Activated CD4-positive, alpha-beta memory T cell treated with anti-CD3 and anti-CD28 coated beads, Interleukin-2, amount 10 ng/mL, durations not matched to agents 7 days and 5 days (primary cell): ENCODE measurements at regions not wholly inside any gene's neighbourhood (a gene's known extent, or its start where the extent isn't known, plus 50 kb on each side); places are given as distances from the start of the nearest gene placed in this dataset.

Experiments
- CTCF ChIA-PET: fragments of 350-600 bp; sonication (Branson Sonifier 250); formaldehyde crosslinking; loops from one replicate; lab custom pipeline; 2021; ENCODE audit warnings: antibody characterized with exemption, inconsistent platforms; lab: Charles Lee
- POLR2A ChIA-PET: fragments of 350-600 bp; sonication (Branson Sonifier 250); formaldehyde crosslinking; loops from one replicate; lab custom pipeline; 2021; ENCODE audit warnings: antibody characterized with exemption; lab: Charles Lee
- DNase-seq: peaks from one replicate; pipeline ENCODE4 v3.0.0-alpha.2; 2020
- H3K27ac Mint-ChIP-seq: one replicate; pipeline ENCODE4 v1.8.0; 2021; ENCODE audit warnings: mild to moderate bottlenecking, mixed read lengths
- H3K27me3 Mint-ChIP-seq: one replicate; pipeline ENCODE4 v1.8.0; 2021; ENCODE audit warnings: mixed read lengths
- H3K36me3 Mint-ChIP-seq: one replicate; pipeline ENCODE4 v1.8.0; 2021; ENCODE audit warnings: low read depth, mixed read lengths
- H3K4me1 Mint-ChIP-seq: one replicate; pipeline ENCODE4 v1.8.0; 2021; ENCODE audit warnings: mixed read lengths
- H3K4me3 Mint-ChIP-seq: one replicate; pipeline ENCODE4 v1.8.0; 2021; ENCODE audit warnings: mild to moderate bottlenecking, mixed read lengths
- H3K9me3 Mint-ChIP-seq: one replicate; pipeline ENCODE4 v1.8.0; 2021; ENCODE audit warnings: mixed read lengths

- peaks cover 5% of the 10 kb centered on the region for H3K27me3 Mint-ChIP-seq
- H3K36me3 Mint-ChIP-seq: no peaks in the 10 kb centered on the region
- H3K9me3 Mint-ChIP-seq: no peaks in the 10 kb centered on the region
- CTCF ChIA-PET: no interaction called here
- no peaks in the 10 kb centered on the region for H3K4me1 Mint-ChIP-seq
- POLR2A ChIA-PET: no interaction called here
- DNase-seq: no peak
- H3K27ac Mint-ChIP-seq: no peak overlapping the region
- no peak overlapping the region for H3K4me3 Mint-ChIP-seq
Measured at GRCh38 chr17:15012351-15012980, 252.7 kb downstream of the PMP22 start.

DNA sequence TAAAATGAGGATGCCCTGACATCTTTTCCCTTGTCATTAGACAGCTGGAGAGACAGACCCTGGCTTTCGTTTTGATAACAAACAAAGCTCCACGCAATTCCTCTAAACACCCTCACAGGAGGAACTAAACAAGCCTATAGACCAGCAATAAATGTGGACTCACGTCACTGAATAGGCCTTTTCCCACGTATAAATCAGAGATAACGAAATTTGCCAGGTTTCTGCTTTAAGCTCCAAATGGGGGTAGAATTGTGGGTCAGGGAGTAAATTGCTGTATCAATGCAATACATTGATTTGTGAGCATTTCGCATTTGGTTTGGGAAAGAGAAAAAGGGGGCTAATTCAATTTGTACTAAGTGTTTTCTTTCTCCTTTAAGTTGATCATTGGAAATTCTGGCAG is 256.0 kb downstream of the PMP22 start:
- peaks cover 5% of the 10 kb centered on the region for H3K27me3 Mint-ChIP-seq

GRCh38 chr17:15007147-15007553 is 258.0 kb downstream of the PMP22 start:
- H3K9me3 Mint-ChIP-seq: no peaks in the 10 kb centered on the region
- H3K27me3 Mint-ChIP-seq: peaks cover 5% of the 10 kb centered on the region
- H3K4me3 Mint-ChIP-seq: no peak overlapping the region
- no peaks in the 10 kb centered on the region for H3K4me1 Mint-ChIP-seq
- no peaks in the 10 kb centered on the region for H3K36me3 Mint-ChIP-seq
- ChIA-PET POLR2A (no interaction called here), CTCF (no interaction called here)
- H3K27ac Mint-ChIP-seq: no peak overlapping the region
- no peak for DNase-seq

More for the DNA sequence above, 256.0 kb downstream of the PMP22 start:
- H3K9me3 Mint-ChIP-seq: no peaks in the 10 kb centered on the region
- ChIA-PET CTCF (interaction anchor here (0.6 kb wide), 1 partner anchor 167 kb away, joined by 4 read pairs; no protein-coding TSS in a partner anchor), POLR2A (interaction anchor here (0.5 kb wide), 1 partner anchor 15 kb away, joined by 3 read pairs; no protein-coding TSS in a partner anchor)
- H3K36me3 Mint-ChIP-seq: no peaks in the 10 kb centered on the region
- no peak for DNase-seq
- no peaks in the 10 kb centered on the region for H3K4me1 Mint-ChIP-seq
- no peak overlapping the region for H3K27ac Mint-ChIP-seq
- no peak overlapping the region for H3K4me3 Mint-ChIP-seq

GRCh38 chr17:15006421-15007128 is 258.6 kb downstream of the PMP22 start:
- no peak for DNase-seq
- Mint-ChIP-seq H3K9me3 (no peaks in the 10 kb centered on the region), H3K4me3 (no peak overlapping the region), H3K27me3 (peaks cover 5% of the 10 kb centered on the region), H3K36me3 (no peaks in the 10 kb centered on the region), H3K27ac (no peak overlapping the region), H3K4me1 (no peaks in the 10 kb centered on the region)
- ChIA-PET CTCF (no interaction called here), POLR2A (no interaction called here)

GRCh38 chr17:15000661-15001060 is 264.5 kb downstream of the PMP22 start:
- Mint-ChIP-seq H3K36me3 (no peaks in the 10 kb centered on the region), H3K4me3 (no peak overlapping the region), H3K27ac (no peak overlapping the region), H3K27me3 (no peaks in the 10 kb centered on the region), H3K4me1 (peaks cover 8% of the 10 kb centered on the region), H3K9me3 (peaks cover 3% of the 10 kb centered on the region)
- no peak for DNase-seq
- ChIA-PET CTCF (no interaction called here), POLR2A (no interaction called here)

DNA sequence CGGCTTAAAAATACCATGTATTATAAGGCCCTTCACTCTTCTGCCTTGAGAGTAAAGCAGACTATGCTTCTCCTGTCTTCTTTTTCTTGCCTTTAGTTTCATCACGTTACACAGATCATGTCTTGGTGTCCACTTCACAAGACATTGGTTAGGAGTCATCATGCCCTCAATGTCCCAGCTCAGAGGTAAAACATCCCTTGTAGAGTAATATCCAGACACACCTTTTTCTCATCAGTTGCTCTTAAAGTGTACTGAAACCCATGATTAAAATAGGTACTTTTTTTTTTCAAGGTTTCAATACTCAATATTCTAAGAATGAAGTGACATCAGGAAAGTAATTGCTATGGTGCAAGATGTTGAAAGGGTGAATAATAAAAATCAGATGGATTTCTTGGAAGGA is 267.8 kb downstream of the PMP22 start:
- H3K27me3 Mint-ChIP-seq: no peaks in the 10 kb centered on the region
- no peaks in the 10 kb centered on the region for H3K36me3 Mint-ChIP-seq
- DNase-seq: no peak
- H3K4me1 Mint-ChIP-seq: peaks cover 11% of the 10 kb centered on the region
- POLR2A ChIA-PET: no interaction called here
- H3K4me3 Mint-ChIP-seq: no peak overlapping the region
- H3K9me3 Mint-ChIP-seq: peaks cover 3% of the 10 kb centered on the region
- no peak overlapping the region for H3K27ac Mint-ChIP-seq
- CTCF ChIA-PET: no interaction called here

GRCh38 chr17:14986127-14986526 is 279.0 kb downstream of the PMP22 start:
- Mint-ChIP-seq H3K4me1 (no peaks in the 10 kb centered on the region), H3K4me3 (no peak overlapping the region), H3K27ac (no peak overlapping the region), H3K27me3 (peaks cover 2% of the 10 kb centered on the region), H3K36me3 (no peaks in the 10 kb centered on the region), H3K9me3 (no peaks in the 10 kb centered on the region)
- ChIA-PET CTCF (no interaction called here), POLR2A (no interaction called here)
- no peak for DNase-seq

- no peak for DNase-seq
- Mint-ChIP-seq H3K27me3 (no peaks in the 10 kb centered on the region), H3K4me3 (no peak overlapping the region), H3K4me1 (peaks cover 2% of the 10 kb centered on the region), H3K27ac (no peak overlapping the region), H3K9me3 (peaks cover 17% of the 10 kb centered on the region), H3K36me3 (peaks cover 11% of the 10 kb centered on the region)
- CTCF ChIA-PET: interaction anchor here (0.8 kb wide), 1 partner anchor 544 kb away, joined by 3 read pairs; no protein-coding TSS in a partner anchor
- POLR2A ChIA-PET: no interaction called here
Measured at GRCh38 chr17:14972844-14973243, 292.3 kb downstream of the PMP22 start.

GRCh38 chr17:14971054-14971453 is 294.1 kb downstream of the PMP22 start:
- CTCF ChIA-PET: no interaction called here
- Mint-ChIP-seq H3K27me3 (no peaks in the 10 kb centered on the region), H3K27ac (no peak overlapping the region), H3K4me3 (no peak overlapping the region), H3K4me1 (peaks cover 2% of the 10 kb centered on the region), H3K9me3 (peaks cover 17% of the 10 kb centered on the region), H3K36me3 (peaks cover 11% of the 10 kb centered on the region)
- DNase-seq: no peak
- POLR2A ChIA-PET: no interaction called here

- ChIA-PET POLR2A (no interaction called here), CTCF (no interaction called here)
- no peak overlapping the region for H3K4me3 Mint-ChIP-seq
Measured at GRCh38 chr17:14959106-14959648, 305.9 kb downstream of the PMP22 start.

GRCh38 chr17:14953405-14953804 is 311.7 kb downstream of the PMP22 start:
- no peak for DNase-seq
- Mint-ChIP-seq H3K27ac (no peak overlapping the region), H3K9me3 (peaks cover 2% of the 10 kb centered on the region), H3K27me3 (peaks cover 2% of the 10 kb centered on the region), H3K4me3 (no peak overlapping the region), H3K36me3 (no peaks in the 10 kb centered on the region), H3K4me1 (no peaks in the 10 kb centered on the region)
- POLR2A ChIA-PET: no interaction called here
- CTCF ChIA-PET: no interaction called here

More at GRCh38 chr17:14959106-14959648, 305.9 kb downstream of the PMP22 start:
- Mint-ChIP-seq H3K27me3 (no peaks in the 10 kb centered on the region), H3K9me3 (peaks cover 2% of the 10 kb centered on the region), H3K4me1 (no peaks in the 10 kb centered on the region), H3K27ac (no peak overlapping the region), H3K36me3 (no peaks in the 10 kb centered on the region)
- no peak for DNase-seq

- Mint-ChIP-seq H3K27ac (no peak overlapping the region), H3K4me3 (no peak overlapping the region), H3K27me3 (peaks cover 2% of the 10 kb centered on the region), H3K4me1 (no peaks in the 10 kb centered on the region), H3K9me3 (no peaks in the 10 kb centered on the region), H3K36me3 (no peaks in the 10 kb centered on the region)
- ChIA-PET CTCF (no interaction called here), POLR2A (no interaction called here)
- no peak for DNase-seq
Measured at GRCh38 chr17:14950686-14951085, 314.4 kb downstream of the PMP22 start.

GRCh38 chr17:14950216-14950615 is 314.9 kb downstream of the PMP22 start:
- Mint-ChIP-seq H3K4me3 (no peak overlapping the region), H3K27me3 (peaks cover 2% of the 10 kb centered on the region), H3K9me3 (no peaks in the 10 kb centered on the region), H3K36me3 (no peaks in the 10 kb centered on the region), H3K27ac (no peak overlapping the region), H3K4me1 (no peaks in the 10 kb centered on the region)
- ChIA-PET POLR2A (no interaction called here), CTCF (no interaction called here)
- DNase-seq: no peak
